D341Med (cell line): ENCODE measurements at regions not wholly inside any gene's neighbourhood (a gene's known extent, or its start where the extent isn't known, plus 50 kb on each side); places are given as distances from the start of the nearest gene placed in this dataset.
"Not testable (repeated sequence)": the region's sequence is repeated elsewhere in the genome, so short reads cannot be mapped to it uniquely, and the experiment has no call there.

ENCODE experiments used
- DNase-seq: peaks from one replicate; pipeline ENCODE4 v3.0.0; 2012; ENCODE audit warnings: low spot score

- no peak for DNase-seq
Measured at GRCh38 chr7:24135003-24135817, 148.8 kb upstream of the NPY start.

- no peak for DNase-seq
Measured at GRCh38 chr7:24137338-24137737, 146.7 kb upstream of the NPY start.

- no peak for DNase-seq
Measured at GRCh38 chr7:24138343-24138742, 145.6 kb upstream of the NPY start.

GRCh38 chr7:24140001-24140400 lies 144.0 kb upstream of the NPY start:
- no peak for DNase-seq

GRCh38 chr7:24141874-24142509 lies 142.0 kb upstream of the NPY start:
- no peak for DNase-seq

- DNase-seq = no peak
Measured at GRCh38 chr7:24143547-24143946, 140.4 kb upstream of the NPY start.

- no peak for DNase-seq
Measured at GRCh38 chr7:24151944-24152343, 132.0 kb upstream of the NPY start.

GRCh38 chr7:24152356-24152755 lies 131.6 kb upstream of the NPY start:
- no peak for DNase-seq

- DNase-seq = no peak
Measured at GRCh38 chr7:24152877-24153472, 131.0 kb upstream of the NPY start.

GRCh38 chr7:24157666-24158065 lies 126.3 kb upstream of the NPY start:
- no peak for DNase-seq

GRCh38 chr7:24158975-24159374 lies 125.0 kb upstream of the NPY start:
- DNase-seq = no peak

- no peak for DNase-seq
Measured at GRCh38 chr7:24164401-24164800, 119.6 kb upstream of the NPY start.

GRCh38 chr7:24169077-24169624 lies 114.8 kb upstream of the NPY start:
- DNase-seq = no peak

GRCh38 chr7:24171951-24172350 lies 112.0 kb upstream of the NPY start:
- DNase-seq = not testable (repeated sequence)

- DNase-seq = no peak
Measured at GRCh38 chr7:24172856-24173255, 111.1 kb upstream of the NPY start.

- DNase-seq = no peak
Measured at GRCh38 chr7:24175603-24176002, 108.4 kb upstream of the NPY start.

- no peak for DNase-seq
Measured at GRCh38 chr7:24178811-24179570, 105.0 kb upstream of the NPY start.

- no peak for DNase-seq
Measured at GRCh38 chr7:24191362-24191761, 92.6 kb upstream of the NPY start.

GRCh38 chr7:24192053-24192452 lies 91.9 kb upstream of the NPY start:
- no peak for DNase-seq

- DNase-seq = no peak
Measured at GRCh38 chr7:24192691-24193090, 91.3 kb upstream of the NPY start.

GRCh38 chr7:24197852-24198251 lies 86.1 kb upstream of the NPY start:
- no peak for DNase-seq

- no peak for DNase-seq
Measured at GRCh38 chr7:24199978-24200377, 84.0 kb upstream of the NPY start.
